ENCODE measurements at regions not wholly inside any gene's neighbourhood (a gene's known extent, or its start where the extent isn't known, plus 50 kb on each side); places are given as distances from the start of the nearest gene placed in this dataset.

DNA sequence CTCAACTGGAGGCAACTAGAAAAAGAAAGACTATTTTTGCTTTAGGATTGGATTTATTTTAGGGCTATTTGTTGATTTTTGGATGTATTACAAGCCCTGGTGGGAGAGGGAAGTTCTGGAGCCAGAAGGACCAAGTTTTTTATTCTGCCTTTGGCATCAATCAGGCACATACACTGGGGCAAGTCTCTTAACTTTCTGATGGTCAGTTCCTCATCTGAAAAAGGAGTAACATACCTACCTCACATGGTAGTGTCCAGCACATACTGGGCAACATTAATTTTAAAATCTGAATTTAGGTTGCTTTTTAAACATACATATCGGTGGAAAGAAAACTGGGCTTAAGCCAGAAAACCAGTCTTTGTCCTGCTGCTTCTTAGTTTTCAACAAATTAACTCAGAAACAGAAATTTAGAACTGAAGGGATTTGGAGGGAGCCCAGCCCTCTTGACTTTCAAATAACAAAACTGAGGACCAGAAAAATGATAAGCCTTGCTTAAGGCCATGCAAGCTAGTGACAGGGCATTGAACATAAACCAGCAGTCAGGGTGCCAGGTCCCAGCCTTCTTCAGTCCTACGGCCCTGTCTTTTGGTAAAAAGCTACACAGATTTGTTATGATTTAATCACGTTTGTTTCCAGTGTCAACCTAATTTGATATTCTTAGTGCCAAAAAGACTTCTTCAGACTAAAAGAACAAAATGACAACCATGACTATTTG lies 90.2 kb upstream of the SLC38A2 start:
- DNase-seq = no peak

DNA sequence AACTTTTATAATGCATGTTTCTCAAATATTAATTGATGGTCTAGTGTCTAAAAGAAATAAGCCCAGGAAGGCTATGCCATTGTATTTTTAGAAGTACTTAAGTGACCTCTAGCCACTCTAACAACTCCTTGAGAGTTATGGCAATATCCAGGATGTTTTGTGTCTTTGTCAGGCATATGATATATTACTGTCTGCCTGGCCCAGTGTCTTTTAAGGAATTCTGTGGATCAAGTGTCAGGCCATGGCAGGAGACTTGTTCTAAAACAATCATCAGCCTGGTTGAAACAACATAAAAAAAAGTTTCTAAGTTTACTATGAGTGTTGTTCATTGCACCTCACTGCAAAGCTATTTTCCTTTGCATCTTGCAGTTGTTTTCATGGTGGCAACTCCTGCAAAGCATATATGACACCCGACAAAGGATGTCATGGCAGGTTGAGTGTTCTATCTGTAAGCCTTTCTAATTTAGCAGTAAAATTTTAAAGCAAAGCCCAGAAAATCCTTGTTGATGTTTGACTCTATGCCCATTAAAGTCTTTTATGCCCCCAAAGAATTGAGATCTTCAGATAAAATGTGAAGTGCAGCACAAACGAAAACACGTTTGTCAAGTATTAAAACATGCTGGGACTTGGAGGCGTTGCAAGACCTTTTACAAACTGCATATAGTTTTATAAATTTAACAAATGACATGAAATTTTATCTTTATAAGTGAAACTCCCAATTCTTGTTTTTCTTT lies 89.5 kb upstream of the SLC38A2 start:
- no peak for DNase-seq

DNA sequence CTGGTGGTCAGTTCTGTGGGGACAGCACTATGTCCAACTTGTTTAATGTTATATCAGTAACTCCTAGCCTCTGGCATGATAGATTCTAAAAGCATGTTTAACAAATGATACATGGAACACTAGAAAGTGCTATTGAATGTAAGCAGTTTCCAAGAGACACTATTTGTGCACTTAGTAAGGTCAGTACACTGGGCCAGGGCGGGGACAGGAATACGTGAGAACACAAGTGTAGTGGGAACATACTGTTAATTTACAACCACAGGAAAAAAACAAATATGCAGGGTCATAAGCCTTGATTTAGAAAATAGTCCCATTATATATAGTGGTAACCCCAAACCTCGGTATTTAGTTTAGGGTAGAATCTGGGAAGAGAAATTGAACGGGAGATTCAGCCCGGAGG lies 88.9 kb upstream of the SLC38A2 start:
- no peak for DNase-seq

DNA sequence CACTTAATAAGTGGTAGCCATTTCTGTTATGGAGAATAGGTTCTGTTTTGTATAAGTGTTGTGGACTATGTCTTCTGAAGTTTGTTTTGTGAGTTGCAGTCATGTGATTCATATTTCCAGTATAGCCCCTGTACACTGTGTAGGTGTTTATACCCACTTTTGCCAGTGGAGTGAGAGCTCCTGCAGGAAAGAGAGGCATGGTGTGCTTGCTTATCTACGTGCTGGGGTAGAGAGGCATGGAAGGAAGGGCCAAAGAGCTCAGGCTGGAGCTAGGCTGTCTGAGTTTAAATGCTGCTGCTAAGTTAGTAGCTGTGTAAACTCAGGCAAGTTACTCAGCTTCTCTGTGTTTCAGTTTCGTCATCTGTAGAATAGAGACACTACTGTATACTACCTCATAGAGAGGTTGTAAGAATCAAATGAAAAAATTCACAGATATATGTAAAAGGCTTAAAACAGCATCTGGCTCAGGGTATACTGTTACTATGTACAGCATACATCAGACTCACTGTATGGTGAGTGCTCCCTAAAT lies 88.2 kb upstream of the SLC38A2 start:
- DNase-seq = no peak

DNA sequence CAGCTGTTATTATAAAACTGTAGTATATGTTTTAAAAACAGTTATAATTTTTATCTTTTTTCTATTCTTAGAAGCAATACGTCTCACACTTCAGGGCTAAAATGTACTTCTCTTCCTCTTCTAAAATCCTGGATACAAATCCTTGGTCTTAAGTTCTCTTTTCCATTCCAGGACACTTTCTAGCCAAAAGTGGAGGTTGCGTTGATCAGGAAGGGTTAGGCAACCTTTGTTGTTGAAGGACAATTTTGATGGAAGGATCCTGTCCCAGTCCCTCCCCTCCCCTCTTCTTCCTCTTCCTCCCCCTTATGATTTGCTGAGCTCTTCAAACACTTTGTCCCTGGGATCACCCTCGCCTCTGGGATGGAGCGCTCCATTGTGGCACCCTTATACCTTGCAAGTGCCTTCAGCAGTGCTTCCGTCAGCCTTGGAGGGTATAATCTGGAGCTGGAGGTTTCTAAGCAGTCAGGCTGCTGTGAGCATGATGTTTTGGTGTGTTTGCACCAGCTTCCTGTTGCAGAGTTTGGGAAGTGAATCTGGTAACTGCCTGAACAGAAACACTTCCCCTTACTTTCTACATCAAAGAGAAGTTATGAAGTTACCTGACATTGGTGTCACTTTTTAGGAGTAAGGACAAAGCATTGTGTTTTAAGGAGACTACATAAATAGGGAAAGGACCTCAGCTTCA lies 87.4 kb upstream of the SLC38A2 start:
- no peak for DNase-seq

DNA sequence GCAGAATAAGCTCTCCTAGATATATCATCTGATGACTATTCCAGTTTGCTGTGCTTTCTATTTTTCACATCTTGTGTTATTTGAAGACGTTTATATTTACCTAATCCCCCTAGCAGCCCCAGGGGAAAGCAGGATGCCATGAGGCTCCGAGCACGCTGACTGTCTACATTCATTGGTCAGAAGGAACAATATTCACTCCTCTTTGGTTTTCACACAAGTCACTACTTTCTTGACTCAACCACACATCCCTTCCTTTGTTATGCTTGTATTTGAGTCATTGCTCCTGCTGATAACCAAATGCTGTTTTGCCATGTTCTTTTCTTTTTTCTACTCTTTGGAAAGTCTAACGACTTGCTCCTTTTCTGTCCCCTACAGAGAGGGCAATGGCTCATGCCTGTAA lies 86.5 kb upstream of the SLC38A2 start:
- no peak for DNase-seq

DNA sequence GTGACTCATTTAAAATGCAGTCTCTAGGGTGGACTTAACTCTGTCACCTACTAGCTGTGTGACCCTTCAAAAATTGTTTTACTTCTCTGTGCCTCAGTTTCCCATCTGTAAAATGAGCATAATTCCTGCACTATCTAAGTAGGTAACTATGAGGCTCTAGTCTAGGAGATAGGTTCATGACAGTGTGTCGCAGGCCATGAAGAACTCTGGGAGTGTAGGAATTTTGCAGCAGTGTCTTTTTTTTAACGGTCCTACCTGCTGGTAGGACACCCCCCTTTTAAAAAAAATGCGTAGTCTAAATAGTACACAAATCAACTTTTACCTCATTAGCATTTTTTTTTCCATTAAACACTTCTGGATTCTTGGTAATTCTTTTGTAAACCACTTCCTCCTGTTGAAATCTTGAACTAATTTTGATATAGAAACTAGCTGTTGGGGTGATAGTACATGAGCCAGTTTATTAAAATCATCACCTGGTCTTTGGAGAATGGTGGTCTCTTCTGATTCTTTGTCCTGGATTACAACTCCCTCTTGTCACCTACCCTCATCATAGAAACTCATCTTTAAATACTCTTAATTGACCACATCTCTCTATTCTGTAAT lies 86.0 kb upstream of the SLC38A2 start:
- DNase-seq = no peak

DNA sequence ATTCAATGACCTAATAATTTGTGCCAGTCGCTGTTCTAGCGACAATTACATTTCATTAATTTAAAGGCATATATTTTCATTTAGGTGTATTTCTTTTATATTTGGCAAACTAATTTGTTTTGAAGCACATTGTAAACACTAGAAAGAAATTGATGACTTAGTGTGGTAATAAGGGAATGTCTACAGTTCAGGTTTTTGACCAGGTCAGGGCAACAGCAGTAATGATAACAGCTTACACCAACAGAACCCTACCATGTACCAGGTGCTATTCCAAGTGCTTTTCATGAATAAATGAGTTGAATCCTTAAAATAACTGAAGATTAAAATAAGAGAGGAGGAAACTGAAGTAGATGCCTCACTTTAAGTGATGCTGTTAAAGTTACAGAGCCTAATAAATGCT lies 85.4 kb upstream of the SLC38A2 start:
- DNase-seq = no peak

DNA sequence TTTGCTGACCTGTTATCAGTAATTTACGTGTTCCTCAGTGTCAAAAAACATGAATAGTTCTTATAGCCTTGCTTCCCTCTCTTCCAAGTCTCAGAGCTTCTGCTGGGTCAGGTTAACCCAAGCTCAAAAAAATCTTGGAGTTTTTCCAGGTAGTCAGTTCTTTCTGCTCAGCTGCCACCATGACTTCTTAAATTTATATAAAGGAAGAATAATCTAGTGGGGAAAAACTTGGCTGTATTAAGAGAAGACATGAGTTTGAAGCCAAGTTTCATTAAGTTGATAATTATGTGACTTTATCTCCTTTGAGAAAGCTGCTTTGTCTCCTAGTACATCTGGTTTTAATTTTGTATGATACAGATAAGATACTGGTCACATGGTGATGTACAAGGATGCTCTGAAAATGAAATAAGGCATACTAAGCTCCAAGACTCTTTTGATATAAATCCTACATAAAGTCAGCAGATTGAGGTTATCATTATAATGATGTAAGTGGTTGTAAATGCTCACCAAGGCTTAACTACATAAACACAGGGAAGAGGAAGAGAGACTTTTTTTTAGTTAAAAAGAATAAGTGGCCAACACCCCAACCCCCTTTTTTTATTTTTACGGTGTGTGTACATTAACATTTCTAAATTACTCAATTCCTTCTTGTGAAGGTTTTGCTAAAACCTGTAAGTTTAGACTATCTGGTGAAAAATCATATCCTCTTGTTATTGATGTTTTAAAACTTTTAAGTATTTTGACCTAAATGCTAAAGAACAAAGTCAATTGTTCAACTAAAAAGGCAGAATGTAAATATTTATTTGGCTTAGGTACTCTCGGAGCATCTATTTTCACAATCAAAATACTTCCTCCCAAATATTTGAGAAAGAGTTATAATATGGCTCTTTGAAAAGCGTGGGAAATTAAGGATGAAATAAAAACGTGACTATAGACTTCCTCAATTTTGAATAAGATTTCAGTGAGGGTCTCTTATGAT lies 84.1 kb upstream of the SLC38A2 start:
- no peak for DNase-seq

DNA sequence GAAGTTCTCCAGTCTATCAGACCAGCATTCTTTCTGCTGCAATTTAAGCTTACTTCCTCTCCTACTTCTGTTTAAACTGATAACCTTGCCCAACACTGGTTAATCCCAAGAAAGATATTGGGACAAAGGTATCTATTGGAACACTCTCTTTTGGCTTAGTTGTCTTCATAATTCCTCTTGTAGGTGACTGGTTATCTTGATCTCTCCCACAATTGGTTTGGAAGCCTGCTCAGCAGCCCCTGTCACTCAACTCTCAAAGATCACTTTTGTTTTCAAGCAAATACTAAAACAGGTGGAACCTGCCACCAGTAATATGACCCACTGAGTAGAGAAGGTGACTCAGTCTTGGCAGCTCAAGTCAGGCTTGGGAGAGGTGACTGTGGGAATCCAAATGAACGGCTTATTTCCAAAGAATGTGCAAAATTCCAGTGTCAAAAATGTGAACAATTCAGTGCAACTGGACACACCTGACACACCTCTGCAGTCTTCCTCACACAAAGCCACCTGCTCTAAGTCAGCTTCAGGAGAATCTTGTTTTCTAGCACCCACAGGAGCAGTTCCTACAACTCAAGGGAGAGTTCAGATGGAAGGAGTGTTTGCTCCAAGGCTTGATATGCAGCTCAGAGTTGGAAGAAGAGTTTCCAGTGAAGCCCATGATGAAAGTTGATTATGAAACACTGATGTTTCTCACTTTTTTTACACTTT lies 83.2 kb upstream of the SLC38A2 start:
- no peak for DNase-seq

DNA sequence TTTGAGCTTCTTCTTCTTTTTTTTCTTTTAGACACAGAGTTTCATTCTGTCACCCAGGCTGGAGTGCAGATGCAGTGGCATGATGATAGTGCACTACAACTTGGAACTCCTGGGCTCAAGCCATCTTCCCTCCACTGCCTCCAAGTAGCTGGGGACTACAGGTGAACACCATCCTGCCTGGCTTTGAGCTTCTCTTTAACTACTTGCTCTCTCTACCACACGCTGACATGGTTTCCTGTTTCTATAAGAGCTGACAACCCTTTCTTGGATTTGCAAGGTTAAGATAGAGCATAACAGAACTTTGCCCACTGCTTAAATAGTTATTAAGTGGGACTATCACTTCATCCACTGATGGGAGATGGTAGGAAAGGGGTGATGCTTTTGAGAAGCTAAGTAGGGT lies 82.4 kb upstream of the SLC38A2 start:
- DNase-seq = no peak

DNA sequence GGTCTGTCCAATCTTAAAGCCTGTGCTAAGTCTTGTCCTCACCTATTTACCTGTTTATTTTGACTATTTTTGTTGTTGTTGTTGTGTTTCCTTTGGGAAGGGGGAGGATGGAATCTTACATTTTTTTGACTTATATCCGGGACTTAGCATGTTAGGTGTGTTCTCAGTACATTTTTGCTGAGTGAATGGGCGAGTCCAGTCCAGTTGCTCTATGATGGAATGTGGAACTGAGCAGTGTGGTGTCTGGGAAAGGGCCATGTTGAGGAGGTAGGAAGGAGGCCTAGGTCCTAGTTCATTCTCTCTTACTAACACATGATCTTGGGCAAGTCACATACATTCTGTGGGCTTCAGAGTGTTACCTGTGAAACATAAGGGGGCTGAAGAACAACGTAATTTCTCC lies 80.9 kb upstream of the SLC38A2 start:
- DNase-seq = no peak

DNA sequence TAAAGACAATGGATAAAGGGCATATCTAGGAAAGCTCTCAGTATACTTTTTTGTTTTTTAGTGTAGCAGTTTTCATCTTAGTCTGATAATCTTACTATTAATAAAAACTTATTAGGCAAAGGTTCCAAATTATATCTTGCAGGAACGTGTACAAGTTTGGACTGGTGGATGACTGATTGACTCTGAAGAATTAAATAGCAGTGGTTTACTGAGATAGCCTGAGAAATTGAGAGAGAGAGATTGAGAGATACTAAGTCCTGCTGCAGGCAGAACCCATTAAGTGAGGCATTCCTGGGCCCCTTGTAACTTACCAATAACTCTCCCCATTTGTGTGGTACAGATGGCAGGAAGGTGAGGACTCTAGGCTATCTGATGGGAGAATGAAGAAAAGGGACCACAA lies 80.2 kb upstream of the SLC38A2 start:
- DNase-seq = no peak

DNA sequence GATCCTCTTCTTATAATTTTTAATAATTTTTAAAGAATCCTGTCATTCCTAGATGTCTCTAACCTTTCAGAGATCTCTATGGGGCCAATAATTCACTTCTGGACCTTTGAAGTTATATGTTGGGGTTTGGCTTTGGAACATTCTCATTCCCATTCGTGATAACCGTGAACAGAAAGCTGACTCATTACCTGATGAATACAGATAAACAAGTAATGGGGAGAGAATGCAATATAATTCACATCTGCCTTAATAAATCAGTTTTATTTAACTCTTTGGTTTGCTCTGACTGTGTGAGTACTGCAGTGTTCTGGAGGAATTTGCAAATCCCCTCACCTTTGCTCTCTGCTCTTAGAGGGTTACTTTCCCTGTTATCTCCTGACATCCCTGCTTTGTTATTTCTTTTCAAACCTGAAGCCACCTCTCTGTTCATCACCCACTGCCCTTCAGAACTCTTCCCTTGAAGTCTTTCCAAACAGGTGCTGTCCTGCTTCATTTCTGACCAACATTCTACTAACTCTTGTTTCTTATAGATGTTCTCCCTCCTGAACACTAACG lies 79.6 kb upstream of the SLC38A2 start:
- DNase-seq = no peak

DNA sequence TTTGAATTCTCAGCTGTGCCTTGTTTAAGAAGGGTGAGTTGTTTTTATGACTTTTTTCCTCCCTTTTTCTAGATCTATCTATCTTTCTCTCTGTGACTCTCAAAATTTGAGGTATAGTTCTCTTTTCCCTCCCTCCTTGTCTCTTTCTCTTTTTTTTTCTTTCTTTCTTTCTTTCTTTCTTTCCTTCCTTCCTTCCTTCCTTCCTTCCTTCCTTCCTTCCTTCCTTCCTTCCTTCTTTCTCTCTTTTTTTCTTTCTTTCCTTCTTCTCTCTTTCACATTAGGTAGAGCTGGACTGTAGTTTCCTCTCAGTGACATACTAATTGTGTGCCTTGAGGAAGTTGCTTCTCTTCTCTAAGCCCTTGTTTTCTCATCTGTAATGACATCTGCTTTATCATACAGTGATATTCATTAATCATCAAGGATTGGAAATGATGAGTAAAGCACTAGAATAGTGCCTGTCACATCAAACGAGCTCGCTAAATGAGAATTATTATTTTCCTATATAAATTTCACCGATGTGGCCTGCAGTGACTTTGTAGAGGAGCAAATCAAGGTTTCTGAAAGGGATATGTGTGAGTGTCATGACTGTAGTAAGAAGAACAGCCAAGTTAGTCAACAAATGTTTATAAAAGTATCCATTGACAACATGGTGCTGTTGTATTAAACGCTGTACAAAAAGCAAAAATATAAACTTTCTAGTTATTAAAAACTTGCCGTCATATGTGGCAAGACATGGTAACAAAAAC lies 78.9 kb upstream of the SLC38A2 start:
- no peak for DNase-seq

DNA sequence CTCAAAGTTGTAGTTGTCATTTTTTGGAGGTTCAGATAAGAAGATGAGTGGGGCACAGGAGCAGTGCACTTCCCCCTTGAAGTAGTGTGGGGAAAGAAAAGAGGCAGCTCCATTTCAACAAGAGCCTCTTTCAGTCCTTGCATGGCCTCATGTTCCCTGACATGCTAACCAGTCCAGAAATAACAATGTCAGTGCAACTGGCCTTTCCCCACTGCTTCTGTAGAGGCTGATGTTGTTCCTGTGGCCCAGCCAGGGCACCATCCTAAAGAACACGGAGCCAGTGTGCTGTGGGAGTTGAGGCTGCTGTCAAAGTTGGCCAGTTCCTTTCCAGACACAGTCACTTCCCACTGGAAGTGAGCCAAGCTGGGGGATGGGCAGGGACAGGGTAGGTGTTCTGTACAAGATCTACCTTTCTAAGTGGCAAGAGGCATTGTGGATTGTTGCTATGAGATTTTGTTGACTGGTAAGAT lies 77.7 kb upstream of the SLC38A2 start:
- peak; percentile 25 for DNase-seq

DNA sequence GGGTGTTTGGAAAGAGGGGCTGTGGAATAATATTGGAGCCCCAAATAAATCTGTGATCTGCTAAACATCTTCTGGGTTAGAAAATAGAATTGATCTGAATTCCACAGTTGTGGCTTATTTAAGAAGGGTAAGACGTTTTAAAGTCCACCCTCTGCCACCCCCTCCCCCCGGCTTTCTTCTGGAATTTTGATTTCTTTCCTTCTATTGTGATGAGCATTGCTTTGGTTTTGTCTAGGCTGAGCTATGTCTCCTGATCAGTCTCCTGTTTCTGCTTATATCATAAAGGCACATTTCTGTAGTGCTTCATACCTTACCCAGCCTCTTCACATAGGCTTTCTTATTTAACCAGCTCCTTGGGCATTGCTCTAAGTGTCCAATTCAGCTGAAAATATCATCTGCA lies 77.3 kb upstream of the SLC38A2 start:
- DNase-seq = no peak

DNA sequence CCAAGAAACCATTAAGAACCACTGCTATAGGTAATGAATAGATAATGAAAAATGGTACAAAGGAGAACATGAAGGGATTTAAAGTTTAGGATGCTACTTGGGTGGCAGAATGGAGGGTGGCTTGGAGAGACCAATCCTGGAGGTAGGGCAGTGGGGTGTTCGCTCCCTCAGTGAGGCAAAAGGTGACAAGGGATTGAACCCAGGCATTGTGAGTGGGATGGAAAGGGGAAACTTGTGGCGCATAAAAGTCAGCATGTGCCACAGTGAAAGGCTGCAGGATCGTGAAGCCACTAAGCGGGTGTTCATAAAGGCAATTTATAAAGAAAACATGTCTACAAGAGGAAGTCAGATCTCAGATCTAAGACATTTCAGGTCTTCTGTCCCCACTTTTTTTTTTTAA lies 76.7 kb upstream of the SLC38A2 start:
- no peak for DNase-seq

DNA sequence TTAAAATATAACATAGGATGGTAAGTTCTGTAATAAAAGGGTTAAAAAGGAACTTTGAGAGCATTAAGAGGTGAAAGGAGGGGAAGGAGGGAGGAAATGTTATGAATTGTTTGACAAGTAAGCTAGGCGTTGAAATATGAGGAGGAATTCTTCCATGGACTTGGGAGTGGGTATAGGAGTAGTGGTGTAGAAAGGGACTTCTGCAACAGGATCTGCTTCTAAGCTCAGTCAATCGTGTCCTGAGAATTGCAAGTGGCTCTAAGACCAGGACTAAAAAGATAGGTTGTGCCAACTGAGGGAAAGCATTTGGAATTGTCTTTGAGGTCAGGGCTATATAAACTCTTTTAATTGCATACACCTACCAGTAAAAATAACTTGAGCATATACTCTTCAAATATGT lies 74.1 kb upstream of the SLC38A2 start:
- DNase-seq = no peak

DNA sequence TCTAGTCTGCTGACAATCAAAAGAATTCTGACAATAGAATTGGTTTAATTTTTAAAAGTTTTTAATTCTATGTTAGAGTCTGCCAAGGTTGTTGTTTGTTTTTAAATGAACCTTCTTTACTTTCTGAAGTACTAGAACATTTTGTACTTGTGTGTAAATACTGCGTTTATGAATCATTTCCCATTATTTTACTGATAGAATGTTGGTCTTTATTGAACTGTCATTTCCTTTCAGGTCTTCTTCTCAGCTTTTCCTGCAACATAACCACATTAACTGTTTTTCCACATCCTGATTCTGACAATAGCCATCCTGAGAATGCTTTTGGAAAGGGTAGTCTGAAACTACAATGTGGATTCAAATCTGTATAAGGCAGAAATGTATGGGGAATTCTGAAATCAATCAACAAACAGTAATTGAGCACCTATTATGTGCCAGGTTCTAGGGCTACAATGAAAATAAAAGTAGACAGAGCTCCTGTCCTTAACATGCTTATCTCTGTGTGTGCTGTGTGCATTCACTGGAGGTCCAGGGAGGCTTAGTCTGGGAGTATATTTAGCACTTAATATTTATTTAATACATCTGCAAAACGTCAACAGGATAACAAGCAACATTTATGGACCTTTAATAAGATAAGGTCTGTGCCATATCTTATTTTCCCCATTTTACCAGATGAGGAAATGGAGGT lies 73.1 kb upstream of the SLC38A2 start:
- no peak for DNase-seq

All from RPMI8226 (cell line).